HG03175 (cell line): ENCODE measurements at regions not wholly inside any gene's neighbourhood (a gene's known extent, or its start where the extent isn't known, plus 50 kb on each side); places are given as distances from the start of the nearest gene placed in this dataset.

Experiments used
- ATAC-seq: cut with Tn5 transposase; IDR thresholded peaks from one replicate; pipeline ENCODE4 v1.9.1; 2021; ENCODE audit warnings: mild to moderate bottlenecking, moderate library complexity; ENCODE audit not compliant: unreplicated experiment

DNA sequence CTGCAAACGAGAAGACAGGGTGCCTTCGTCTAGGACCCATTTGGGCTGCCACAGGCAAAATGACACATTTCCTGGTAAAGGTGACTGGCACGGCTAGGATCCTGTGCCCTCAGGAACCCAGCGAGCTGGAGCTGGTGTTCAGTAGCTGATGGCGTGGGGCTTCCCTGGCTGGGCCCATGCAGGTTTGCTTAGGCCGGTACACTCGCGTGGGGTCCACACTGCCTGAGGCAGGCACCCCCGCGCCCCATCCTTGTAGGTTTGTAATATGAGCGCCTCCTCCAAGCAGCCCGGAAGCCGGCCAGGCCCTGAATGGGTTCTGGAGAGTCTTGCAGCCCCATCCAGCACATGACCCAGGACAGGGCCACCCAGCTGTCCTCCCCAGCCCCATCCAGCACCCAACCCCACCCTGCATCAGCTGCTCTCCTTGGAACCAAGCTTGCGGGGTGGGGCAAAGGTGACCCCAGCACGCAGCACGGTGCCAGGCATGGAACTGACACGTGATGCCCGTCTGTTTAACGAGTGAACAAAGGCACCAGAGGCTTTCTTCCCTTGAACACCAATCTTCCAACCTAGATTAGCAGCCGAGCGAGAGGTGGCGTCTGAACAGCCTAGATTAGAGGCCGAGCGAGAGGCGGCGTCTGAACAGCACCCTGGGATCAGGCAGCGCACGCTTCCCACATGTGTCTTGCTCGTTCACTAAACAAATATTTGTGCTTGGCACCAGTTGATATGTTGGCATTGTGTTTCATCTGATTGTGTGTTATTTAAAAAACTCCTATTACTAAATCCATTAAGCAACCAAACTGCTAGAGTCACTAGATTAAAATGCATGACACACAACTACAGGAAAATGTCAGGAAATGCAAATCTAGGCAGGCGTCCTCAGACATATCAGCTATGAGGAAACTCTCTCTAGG is 112.1 kb downstream of the DLL1 start:
- ATAC-seq: no peak

DNA sequence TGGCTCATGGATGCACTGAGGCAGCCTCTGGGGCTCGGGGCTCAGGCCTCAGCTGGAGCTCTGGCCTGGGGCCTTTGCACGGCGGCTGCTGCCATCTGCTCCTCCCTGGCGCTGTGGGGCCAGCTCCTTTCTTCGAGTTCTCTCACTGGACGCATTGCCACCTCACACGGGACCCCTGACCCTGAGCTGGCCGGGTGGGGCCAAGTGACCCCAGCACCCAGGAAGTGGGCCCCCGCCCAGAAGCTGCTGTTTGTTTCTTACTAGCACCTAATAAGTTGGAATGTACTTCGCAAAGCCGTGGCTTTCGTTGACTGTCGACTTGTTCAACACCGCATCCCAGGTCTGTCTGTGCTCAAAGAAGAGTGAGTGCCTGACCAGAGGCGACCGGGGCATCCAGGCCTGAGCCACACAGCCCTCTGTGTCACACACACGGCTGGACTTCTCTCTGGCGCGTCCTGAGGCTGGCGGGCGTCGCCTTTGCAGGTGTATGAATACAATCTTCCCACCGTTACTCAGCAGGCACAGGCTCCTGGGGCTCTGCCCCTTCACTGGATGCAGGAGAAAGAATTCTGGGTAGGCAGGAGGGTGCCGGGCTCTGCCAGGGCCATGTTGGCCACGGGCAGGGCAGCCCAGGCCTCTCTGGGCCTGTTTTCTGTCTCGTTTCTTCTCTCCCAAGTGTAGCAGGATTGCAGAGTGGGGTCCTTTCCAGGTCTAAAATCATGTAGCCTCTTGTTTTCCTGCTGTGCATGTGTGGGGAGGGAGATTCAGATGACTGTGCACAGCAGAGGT is 112.9 kb downstream of the DLL1 start:
- ATAC-seq: no peak

DNA sequence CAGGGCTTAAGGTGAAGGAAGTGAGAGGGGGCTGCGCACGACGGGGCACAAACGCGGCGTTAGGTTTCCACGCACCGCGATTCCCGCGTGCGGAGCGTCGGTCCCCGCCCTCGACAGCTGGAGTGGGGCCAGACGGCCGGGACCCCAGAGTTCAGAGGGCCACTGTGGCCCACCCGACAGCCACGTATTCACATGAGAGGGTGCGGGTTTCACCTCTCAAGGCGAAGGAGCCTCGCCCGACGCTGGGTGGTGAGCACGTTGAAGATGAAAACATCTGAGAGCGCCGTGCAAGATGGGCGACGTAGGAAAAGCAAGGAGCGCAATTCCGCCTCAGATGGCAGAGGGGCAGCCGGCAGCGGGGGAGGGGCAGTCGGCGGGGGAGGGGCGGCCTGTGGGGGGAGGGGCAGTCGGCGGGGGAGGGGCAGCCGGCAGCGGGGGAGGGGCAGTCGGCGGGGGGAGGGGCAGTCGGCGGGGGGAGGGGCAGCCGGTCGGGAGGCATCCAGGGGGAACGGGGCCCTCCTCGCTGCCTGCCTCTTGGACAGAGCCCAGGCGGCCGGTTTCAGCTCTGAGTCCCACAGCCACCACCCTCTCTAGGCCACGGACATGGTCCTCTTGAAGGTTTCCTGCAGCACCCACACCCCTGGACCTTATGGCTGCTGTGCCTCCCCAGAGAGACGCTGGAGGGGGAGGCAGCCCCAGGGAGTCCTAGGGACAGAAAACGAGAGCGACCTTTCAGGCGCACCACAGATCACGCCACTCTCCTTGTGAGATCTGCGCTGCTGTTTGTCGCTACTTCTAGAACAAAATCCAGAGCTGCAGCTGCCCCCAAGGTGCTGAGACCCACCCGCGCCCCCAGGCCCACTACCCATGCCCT is 113.7 kb downstream of the DLL1 start:
- ATAC-seq: no peak

DNA sequence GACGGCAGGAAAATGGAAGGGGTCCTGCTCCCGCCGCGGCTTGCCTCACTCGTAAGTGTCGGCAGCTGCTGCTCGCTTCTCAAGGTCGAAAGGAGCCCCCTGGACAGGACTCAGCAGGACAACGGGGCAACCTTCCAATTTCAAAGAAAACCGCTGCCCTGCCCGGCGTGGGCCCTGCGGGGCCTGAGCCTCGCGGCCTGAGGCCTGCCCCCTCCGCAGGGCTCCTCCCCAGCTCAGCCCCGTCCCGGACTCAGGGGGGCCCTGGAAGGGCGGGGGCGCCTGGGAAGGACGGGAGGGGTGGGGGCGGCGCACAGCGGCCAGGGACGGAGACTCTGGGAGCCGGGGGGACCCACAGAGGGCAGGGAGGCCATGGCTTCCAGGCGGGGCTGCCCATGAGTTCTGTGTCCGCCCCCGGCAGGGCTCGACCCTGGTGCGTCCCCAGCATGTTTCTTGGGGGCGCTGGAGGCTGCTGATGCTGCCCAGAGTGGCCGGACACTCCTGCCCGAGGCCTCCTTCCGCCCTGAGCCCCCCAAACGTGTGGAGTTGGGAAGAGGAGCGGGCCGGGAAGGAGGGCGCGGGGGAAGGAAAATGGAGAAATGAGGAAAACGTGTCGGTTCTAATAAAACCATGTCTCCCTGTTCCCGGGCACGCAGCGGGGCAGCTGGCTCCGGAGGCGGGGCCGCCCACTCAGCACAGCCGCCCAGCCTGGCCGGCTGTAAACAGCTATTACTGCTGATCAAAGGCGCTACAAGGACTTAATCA is 114.6 kb downstream of the DLL1 start:
- ATAC-seq: no peak

DNA sequence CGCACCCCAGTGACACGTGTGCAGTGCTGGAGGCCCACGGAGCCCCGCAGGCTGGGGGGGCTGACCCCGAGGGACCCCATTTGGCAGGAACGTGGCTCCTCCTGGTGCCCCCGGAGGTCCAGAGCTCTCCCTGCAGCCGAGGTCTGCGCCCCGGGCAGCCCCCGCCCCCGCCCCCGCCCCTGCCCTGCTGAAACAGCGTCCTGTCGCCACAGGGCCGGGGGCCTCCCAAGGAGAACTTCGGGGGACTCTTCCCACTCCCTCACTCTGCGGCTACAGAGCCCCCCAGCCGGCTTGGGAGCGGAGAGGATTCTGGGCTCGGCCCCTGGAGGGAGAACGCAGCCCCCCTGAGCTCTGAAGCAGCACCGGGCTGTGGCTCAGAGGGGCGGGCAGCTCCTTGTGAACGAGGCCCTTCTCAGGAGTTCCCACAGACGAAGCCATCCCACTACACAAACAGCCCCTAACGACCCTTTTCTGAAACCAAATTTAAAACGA is 115.2 kb downstream of the DLL1 start:
- no peak for ATAC-seq

DNA sequence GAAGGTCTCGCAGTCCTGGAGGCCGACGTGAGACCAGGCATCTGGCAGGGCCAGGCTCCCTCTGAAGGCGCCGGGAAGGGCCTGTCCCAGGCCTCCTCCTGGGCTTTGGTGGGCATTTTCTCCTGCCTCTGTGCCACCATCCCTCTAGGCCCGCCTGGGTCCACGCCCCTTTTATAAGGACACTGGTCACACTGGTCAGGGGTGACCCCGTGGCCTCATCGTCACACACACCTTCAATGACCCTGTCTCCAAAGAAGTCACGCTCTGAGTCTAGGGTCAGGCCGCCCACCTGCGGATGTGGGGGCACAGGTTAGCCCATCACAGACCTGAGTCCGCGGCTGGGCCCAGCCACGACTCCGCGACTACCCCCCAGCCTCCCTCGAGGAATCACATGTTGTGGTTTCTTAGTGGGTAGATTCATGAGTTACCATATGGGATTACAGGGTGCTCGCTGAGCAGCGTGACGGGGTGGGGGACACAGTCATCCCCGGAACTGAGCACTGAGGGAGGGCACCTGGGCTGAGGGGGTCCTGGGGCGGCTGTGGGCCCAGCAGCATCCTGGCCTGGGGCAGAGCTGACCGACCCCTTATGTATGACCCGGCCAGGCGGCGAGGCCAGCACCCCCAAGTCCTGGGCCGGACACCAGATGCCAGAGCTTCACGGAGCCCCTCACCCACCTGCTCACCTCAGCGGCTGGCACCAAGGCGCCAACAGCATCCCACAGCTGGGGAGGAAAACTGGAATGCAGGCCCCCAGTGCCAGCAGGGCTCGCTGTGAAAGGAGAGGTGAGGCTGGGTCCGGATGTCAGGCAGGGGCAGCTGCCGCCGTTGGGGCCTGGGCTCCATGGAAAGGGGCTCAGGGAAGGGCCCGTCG is 115.9 kb downstream of the DLL1 start:
- no peak for ATAC-seq

DNA sequence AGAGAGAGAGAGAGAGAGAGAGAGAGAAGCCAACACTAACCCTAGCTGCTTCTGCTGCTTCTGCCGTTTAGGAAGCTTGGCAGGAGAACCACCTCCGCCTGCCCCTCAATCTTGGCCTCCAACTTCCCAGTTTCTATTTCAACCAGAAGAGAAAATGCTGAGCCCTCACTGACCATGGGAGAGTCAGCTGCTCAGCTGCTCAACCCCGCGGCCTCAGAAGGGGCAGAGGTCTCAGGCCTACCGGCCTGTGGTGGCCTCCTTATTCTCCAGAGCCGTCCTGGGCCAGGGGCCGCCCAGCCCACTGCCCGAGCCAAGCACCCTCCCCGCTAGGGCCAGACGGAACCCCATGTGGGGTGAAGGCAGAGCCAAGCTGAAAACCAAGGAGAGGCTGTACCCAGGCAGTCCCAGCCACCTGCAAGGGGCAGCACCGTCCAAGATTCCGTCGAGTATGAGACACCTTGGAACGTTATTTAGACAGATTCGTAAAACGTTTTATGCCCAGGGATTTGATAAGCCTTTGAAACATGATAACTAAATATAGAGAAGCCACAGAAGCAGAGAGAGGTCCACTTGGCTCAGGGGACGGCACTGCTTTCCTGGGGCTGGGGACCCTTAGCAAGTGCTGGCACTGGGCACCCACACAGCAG is 116.6 kb downstream of the DLL1 start:
- ATAC-seq: no peak

DNA sequence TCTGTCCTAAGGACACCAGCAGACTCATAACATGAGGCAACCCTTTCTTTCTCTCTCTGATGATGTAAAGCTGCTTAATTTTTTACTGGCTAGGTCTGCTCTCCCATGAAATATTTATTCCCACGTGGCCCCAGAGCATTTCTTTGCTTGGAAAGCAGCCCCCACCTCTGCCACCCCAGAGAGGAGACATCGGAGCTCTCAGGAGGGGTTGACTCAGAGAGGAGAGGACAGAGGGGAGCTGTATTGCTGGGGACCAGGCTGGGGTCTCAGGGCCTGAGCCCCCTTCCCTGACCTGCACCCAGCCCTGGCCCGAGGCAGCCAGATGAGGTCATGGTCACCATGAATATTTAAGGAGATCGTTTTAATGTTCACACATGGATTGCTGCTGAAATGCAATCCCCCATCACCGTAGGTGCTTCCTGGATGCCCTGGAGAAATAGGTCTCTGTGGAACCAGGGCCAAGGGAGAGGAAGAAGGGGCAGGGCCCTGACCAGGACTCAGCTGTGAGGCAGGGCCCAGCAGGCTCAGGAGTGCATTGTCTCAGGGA is 117.5 kb downstream of the DLL1 start:
- no peak for ATAC-seq

DNA sequence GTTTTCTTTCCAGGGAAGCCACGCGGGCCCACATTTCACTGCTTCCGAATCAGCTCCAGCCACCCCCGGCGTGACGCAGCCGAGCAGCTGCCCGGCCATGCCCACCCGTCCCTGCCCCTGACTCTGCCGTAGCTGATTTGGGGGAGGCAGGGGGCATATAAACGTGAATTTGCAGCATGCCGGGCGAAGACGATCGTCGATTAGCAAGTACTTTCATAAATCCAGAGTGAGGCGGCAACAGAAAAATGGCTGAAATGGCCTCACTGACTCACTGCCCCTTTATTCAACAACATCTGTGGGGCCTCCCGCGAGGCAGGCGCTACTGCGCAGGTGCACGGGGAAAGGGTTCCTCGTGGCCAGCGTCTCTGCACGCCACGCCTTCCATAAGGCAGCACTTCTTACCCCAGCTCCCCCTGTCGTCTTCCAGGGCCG is 118.0 kb downstream of the DLL1 start:
- ATAC-seq: no peak

DNA sequence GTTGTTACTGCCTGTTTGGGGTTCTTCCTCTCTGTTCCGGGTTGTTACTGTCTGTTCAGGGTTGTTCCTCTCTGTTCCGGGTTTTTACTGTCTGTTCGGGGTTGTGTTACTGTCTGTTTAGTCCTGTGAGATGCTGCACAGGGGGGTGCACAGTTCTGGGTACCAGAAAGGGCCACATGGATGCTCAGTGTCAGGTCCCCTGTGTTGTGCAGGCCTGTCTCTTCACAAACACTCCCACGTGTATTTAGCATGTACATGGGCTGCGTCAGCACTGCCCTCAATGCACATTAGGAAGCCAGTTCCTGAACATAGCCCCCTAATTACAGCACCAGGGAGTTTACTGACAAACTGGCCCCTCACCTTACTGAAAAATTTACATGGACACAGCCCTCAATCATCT is 118.5 kb downstream of the DLL1 start:
- no peak for ATAC-seq

DNA sequence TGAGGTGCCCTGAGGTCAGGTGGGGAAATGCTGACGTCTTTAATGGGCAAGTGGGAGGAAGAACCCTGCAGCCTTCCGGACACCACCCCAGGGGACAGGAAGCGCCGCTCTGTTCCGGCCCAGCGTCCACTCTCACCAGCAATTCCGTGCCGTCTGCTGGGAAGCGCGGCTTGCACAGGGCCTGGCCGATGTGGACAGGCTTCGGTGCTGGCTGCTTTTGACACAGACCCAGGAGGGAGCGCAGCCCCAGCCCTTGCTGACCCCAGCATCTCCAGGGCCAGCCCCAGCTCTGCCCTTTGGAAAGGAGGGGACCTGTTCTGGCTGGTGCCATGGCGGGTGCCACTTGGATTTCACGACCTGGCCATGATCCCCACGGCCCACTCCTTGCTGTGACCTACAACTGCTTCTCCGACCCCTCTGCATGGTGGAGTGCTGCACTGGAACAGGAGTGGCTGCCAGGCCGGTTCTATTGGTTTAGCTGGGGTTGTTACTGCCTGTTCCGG is 123.2 kb downstream of the DLL1 start:
- ATAC-seq: no peak

DNA sequence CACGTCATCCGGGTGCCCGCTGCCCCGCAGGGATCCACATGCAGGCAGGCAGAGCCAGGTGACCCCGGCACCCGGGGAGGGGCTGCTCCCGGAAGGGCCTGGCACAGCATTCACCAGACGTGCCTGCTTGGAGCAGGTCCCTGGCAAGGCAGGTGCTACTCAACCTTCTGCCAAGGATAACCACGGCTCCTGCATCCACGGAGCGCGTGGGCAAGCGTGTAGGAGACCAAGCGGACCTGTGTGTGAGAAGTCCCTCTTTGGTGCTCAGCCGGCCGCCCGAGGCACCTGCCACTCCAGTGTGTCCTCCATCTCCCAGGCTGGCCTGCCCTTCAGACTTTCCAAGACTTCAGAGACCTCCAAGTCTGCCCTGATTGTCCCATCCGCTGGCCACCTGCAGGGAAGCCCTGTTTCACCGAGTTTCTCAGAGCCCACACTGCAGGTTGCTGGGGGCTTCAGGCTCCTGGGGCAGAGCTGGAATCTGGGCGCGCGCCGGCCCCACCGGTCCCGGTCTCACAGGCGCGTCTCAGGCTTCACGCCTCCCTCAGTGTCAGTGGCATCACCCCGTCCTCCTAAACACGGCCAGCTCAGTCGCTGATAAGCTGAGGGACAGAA is 124.3 kb downstream of the DLL1 start:
- no peak for ATAC-seq

DNA sequence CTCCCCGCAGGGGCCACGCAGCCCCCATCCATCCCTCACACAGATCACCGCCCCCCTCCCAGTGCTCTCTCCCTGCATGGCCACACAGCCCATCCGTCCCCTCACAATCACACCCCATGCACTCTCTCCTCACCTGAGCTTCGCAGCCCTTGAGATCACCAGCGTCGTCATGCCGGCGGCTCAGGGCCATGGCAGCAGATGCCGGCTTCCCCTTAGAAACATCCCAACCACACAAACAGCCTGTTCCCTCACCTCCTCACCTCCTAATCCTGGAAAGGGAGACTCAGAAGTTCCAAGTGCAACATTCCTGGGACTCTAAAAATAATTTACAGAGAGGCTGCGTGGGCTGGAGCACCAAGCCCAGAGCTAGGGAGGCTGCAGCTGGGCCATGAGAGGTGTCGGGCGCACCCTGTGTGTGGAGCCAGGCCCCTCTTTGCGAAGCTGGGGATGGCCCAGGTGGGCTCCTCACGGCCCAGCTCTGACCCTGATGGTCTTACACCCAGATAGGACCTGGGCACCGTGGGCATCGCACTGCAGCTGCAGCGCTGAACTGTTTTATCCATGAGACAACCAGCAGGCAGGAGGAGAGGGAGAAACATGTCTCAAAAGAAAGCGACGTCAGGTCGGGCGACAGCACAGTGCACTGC is 125.3 kb downstream of the DLL1 start:
- ATAC-seq: no peak

DNA sequence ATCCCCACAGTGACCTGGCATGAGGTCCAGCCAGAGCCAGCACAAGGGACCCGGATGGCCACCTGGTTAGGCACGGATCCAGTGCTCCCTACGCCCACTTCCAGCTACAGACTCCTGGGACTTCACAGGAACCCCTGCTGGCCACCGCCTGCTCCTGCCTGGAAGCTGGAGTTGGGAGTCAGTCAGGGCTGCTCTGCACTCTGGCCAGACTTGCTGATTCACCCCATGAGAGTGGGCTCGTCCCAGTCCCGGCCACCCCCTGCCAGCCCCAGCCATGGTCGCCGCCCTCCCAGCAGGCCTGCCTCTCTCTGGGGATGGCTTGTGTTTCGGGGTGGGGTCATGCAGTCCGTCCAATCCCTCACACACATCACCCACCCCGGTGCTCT is 125.8 kb downstream of the DLL1 start:
- ATAC-seq: no peak

DNA sequence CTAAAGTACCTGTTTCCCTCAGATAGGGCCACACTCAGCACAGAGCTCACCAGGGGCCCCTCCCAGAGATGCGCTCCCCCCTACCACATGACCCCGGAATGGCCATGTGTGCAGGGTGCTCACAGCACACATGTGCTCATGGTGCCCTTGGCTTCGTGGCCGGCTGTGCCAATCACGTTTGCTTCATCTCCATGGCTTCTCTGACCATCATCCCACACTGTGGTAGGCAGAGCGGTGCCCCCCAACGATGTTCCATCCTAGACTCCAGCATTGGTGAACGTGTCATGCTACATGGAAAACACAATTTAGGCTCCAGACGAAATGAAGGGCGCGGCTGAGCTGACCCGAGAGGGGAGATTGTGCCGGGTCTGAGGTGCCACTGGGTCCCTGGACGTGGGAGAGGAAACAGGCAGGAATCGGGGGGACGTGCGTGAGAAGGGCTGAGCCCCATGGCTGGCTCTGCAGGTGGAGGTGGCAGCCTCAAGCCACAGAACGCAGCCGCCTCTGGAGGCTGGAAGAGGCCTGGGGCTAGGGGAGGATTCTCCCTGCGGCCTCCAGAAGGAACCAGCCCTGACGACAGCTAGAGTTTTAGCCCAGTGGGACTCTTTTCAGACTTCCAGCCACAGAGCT is 126.5 kb downstream of the DLL1 start:
- ATAC-seq: no peak

DNA sequence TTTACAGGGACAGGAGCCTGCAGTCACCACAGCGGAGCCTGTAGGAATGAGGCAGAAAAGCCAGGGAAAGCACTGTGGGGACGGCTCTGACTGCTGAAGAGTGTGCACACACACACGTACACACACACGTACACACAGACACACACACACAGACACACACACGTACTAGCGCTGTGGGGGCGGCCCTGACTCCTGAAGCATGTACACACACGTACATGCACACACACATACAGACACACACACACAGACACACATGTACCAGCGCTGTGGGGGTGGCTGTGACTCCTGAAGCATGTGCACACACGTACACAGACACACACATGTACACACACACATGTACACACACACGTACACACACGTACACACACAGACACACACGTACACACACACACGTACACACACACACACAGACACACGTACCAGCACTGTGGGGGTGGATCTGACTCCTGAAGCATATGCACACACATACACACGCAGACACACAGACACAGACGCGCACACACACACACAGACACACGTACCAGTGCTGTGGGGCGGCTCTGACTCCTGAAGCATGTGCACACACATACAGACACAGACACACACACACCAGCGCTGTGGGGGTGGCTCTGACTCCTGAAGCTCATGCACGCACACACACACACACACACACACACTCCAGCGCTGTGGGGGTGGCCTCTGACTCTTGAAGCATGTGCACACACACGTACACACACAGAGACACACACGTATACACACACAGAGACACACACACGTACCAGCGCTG is 127.3 kb downstream of the DLL1 start:
- ATAC-seq: no peak
